ENCODE measurements at regions not wholly inside any gene's neighbourhood (a gene's known extent, or its start where the extent isn't known, plus 50 kb on each side); places are given as distances from the start of the nearest gene placed in this dataset.
A peak's percentile ranks its signal among the peaks of the same experiment; 100 is the strongest.

DNA sequence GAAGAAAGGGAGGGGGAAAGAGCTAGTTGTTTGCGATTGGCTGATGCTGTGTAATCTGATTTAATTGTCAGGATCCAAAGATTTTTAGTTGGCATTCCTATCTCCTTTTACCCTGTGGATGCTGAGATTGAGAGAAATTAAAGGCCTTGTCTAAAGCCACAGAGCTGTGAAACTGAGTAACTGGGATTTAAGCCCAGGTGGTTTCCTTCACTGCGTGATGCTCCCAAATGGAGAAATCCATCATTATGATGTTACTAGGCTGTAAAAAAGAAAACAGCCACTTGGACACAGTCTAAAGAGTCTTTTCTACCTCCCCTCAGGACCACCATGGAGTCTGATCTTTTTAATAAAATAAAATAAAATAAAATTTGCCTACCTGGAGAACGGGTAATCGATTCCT lies 883.0 kb upstream of the NR2F2 start:
- intact Hi-C loops (cut with DNase I): no loop called here
- no peak overlapping the region for H3K4me3 ChIP-seq (ENCODE audit: low read length in 2 of 2)
- WGBS, 2 donors: 94 to 98% methylated on average over 4 of the region's 4 CpGs
- no peaks in the 10 kb centered on the region for H3K9me3 ChIP-seq (ENCODE audit: control insufficient read depth, low read length)
- H3K36me3 ChIP-seq (ENCODE audit: control insufficient read depth in 1 of 2, insufficient read depth in 2 of 2, low read length in 1 of 2): no peaks in the 10 kb centered on the region
- H3K4me1 ChIP-seq (ENCODE audit: control insufficient read depth in 1 of 2, insufficient read depth in 2 of 2, low read length in 2 of 2): peaks cover 0 to 1% of the 10 kb centered on the region in 2 donors
- H3K27me3 ChIP-seq (ENCODE audit: control insufficient read depth in 1 of 2, insufficient read depth in 2 of 2, low read length in 1 of 2): no peaks in the 10 kb centered on the region
- no peak overlapping the region for H3K27ac ChIP-seq (ENCODE audit: low read depth in 1 of 2, low read length in 2 of 2)
- DNase-seq (no peak), ATAC-seq (ENCODE audit: low FRiP score) (no peak)

DNA sequence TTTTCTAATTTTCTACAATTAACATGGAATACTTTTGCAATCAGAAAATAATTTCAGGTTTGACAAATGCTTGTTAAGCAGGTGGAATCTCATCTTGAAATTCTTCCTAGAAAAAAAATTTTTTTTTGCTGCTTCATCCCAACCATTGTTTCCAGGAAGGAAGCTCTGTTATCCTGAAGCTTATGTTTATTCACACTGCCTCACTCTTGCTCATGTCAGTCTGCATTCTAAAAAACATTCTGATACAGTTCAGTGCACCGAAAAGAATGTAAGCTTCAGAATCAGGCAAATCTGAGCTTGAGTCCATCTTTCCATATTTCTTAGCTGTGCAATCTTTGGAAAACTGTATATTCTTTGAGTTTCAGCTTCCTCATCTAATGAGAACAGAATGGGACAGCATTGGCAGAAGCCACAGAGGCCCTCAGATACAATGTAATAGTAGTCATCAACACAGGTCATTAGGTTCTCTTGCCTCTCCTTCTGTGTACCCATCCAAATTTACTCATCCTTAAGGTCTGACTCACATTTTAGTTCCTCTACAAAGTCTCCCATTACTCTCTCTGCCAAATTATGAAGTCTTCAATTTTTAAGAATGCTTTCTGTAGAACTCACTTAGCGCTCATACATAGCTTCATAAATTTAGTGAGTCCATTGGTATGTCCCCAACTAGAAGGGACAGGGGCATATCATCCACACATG lies 881.8 kb upstream of the NR2F2 start:
- H3K4me3 ChIP-seq (ENCODE audit: low read length in 2 of 2): no peak overlapping the region
- H3K27me3 ChIP-seq (ENCODE audit: control insufficient read depth in 1 of 2, insufficient read depth in 2 of 2, low read length in 1 of 2): no peaks in the 10 kb centered on the region
- no peak overlapping the region for H3K27ac ChIP-seq (ENCODE audit: low read depth in 1 of 2, low read length in 2 of 2)
- intact Hi-C loops (cut with DNase I): no loop called here
- no peak for DNase-seq
- WGBS, 2 donors: 89 to 91% methylated on average over 2 of the region's 2 CpGs
- H3K4me1 ChIP-seq (ENCODE audit: control insufficient read depth in 1 of 2, insufficient read depth in 2 of 2, low read length in 2 of 2): peaks cover 0 to 1% of the 10 kb centered on the region in 2 donors
- H3K36me3 ChIP-seq (ENCODE audit: control insufficient read depth in 1 of 2, insufficient read depth in 2 of 2, low read length in 1 of 2): no peaks in the 10 kb centered on the region
- no peak for ATAC-seq (ENCODE audit: low FRiP score)
- H3K9me3 ChIP-seq (ENCODE audit: control insufficient read depth, low read length): no peaks in the 10 kb centered on the region

DNA sequence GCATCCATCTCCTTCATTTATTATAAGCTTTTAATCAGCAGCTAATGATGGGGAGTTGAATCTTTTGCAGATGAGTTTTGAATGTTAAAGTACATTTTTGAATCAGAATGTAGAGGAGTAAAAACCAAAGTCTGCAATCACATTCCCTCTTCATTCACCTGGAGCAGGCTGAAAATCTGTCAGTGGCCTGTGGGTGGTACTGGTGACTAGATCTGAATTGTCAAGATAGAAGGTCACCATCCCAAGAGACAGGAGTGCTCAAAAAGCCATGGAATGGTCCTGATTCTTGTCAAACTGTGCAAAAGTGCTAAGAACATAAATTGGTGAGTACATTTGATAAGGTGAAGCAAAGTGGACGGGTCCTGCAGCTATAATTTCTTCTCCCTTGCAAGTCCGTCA lies 881.3 kb upstream of the NR2F2 start:
- no peak overlapping the region for H3K27ac ChIP-seq (ENCODE audit: low read depth in 1 of 2, low read length in 2 of 2)
- intact Hi-C loops (cut with DNase I): no loop called here
- 94 to 96% methylated on average over 2 of the region's 2 CpGs for WGBS, 2 donors
- DNase-seq (no peak), ATAC-seq (ENCODE audit: low FRiP score) (no peak)
- no peaks in the 10 kb centered on the region for H3K27me3 ChIP-seq (ENCODE audit: control insufficient read depth in 1 of 2, insufficient read depth in 2 of 2, low read length in 1 of 2)
- H3K9me3 ChIP-seq (ENCODE audit: control insufficient read depth, low read length): no peaks in the 10 kb centered on the region
- no peaks in the 10 kb centered on the region for H3K36me3 ChIP-seq (ENCODE audit: control insufficient read depth in 1 of 2, insufficient read depth in 2 of 2, low read length in 1 of 2)
- H3K4me3 ChIP-seq (ENCODE audit: low read length in 2 of 2): no peak overlapping the region
- H3K4me1 ChIP-seq (ENCODE audit: control insufficient read depth in 1 of 2, insufficient read depth in 2 of 2, low read length in 2 of 2): peaks cover 0 to 1% of the 10 kb centered on the region in 2 donors

DNA sequence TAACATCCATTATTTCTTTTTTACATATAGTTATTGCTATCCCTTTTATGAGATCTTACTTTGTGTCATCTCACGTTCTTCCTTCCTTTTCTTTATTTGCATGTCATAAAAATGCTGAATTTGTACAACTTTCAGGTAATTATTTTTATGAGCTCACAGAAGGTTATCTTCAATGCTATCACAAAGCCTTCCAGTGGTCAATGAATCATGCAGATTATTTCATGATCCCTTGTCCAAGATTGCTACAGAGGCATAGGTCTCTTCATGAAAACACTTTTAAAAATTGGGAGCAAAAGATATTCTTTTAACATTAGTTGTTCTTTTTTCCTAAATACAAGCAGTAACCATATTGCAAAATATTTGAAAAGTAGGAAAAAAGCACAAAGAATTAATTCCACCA lies 880.1 kb upstream of the NR2F2 start:
- intact Hi-C loops (cut with DNase I): no loop called here
- Histone ChIP-seq H3K27ac (ENCODE audit: low read depth in 1 of 2, low read length in 2 of 2) (no peak overlapping the region), H3K4me1 (ENCODE audit: control insufficient read depth in 1 of 2, insufficient read depth in 2 of 2, low read length in 2 of 2) (peaks cover 0 to 1% of the 10 kb centered on the region in 2 donors), H3K36me3 (ENCODE audit: control insufficient read depth in 1 of 2, insufficient read depth in 2 of 2, low read length in 1 of 2) (no peaks in the 10 kb centered on the region), H3K4me3 (ENCODE audit: low read length in 2 of 2) (no peak overlapping the region), H3K9me3 (ENCODE audit: control insufficient read depth, low read length) (no peaks in the 10 kb centered on the region), H3K27me3 (ENCODE audit: control insufficient read depth in 1 of 2, insufficient read depth in 2 of 2, low read length in 1 of 2) (no peaks in the 10 kb centered on the region)
- no peak for DNase-seq
- no peak for ATAC-seq (ENCODE audit: low FRiP score)
- WGBS, 2 donors: 90 to 97% methylated on average over 1 of the region's 1 CpG

DNA sequence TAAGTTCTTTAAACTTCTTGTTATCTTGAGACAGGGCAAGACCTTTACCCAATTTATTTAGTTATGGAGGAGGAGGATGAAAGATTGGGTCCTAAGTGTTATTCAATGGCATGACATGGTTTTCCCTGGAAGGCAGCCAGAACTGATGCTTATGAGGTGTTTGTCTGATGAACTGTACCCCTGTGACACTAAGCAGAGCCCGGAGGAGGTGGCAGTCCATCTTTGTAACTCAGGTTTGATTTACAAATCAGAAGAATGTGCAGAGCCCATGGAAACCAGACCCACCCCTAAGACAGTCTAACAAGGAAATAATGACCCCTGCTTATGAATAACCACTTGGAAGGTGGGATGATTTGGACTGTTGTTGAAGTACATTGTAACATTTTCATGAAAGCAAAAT lies 878.6 kb upstream of the NR2F2 start:
- H3K27ac ChIP-seq (ENCODE audit: low read depth in 1 of 2, low read length in 2 of 2): no peak overlapping the region
- no peaks in the 10 kb centered on the region for H3K27me3 ChIP-seq (ENCODE audit: control insufficient read depth in 1 of 2, insufficient read depth in 2 of 2, low read length in 1 of 2)
- no peak overlapping the region for H3K4me3 ChIP-seq (ENCODE audit: low read length in 2 of 2)
- WGBS, 2 donors: 58 to 73% methylated on average over 1 of the region's 1 CpG
- ATAC-seq (ENCODE audit: low FRiP score) (no peak), DNase-seq (no peak)
- intact Hi-C loops (cut with DNase I): no loop called here
- H3K9me3 ChIP-seq (ENCODE audit: control insufficient read depth, low read length): no peaks in the 10 kb centered on the region
- no peaks in the 10 kb centered on the region for H3K36me3 ChIP-seq (ENCODE audit: control insufficient read depth in 1 of 2, insufficient read depth in 2 of 2, low read length in 1 of 2)
- peaks cover 0 to 1% of the 10 kb centered on the region in 2 donors for H3K4me1 ChIP-seq (ENCODE audit: control insufficient read depth in 1 of 2, insufficient read depth in 2 of 2, low read length in 2 of 2)

DNA sequence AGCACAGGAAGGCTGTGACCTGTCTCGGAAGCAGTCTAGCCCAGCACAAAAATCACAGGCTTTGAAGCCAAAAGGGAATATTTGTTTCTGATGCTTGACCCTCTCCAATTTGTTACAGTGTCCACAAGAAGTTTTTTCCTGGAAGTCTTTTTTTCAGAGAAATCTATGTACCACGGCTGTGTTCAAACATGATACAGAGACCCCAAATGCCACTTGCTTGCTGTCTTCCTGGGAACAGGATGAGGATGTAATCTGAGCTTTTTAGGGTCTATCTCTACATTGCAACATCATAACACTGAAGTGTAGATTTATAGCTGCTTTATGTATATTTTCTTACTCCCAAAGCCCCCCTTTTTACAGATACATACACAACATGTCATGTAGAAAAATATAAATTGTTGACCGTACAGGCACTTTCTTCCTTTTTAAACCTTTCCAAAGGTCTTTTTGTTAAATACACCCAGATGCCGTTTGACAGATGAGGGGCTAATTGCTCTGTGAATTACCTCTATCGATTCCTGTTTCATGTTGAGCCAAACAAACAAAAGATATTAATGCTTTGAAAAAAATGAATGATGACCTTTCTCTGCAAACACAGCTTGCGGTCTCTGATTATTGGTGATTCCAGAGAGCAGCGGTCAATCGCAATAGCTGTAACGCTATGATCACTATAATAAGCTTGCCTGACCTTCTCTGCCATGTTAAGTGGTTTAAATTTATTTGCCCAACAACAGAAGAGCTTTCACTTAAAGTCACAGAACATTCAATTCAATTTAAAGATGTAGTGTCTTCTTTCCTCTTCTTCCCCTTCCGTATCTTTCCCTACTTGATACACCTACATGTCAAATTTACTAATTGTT lies 875.9 kb upstream of the NR2F2 start:
- Histone ChIP-seq H3K9me3 (ENCODE audit: control insufficient read depth, low read length) (no peaks in the 10 kb centered on the region), H3K4me3 (ENCODE audit: low read length in 2 of 2) (no peak overlapping the region), H3K36me3 (ENCODE audit: control insufficient read depth in 1 of 2, insufficient read depth in 2 of 2, low read length in 1 of 2) (no peaks in the 10 kb centered on the region), H3K4me1 (ENCODE audit: control insufficient read depth in 1 of 2, insufficient read depth in 2 of 2, low read length in 2 of 2) (peaks cover 1 to 3% of the 10 kb centered on the region in 2 donors), H3K27ac (ENCODE audit: low read depth in 1 of 2, low read length in 2 of 2) (no peak overlapping the region), H3K27me3 (ENCODE audit: control insufficient read depth in 1 of 2, insufficient read depth in 2 of 2, low read length in 1 of 2) (no peaks in the 10 kb centered on the region)
- WGBS, 2 donors: 85 to 86% methylated on average over 10 of the region's 10 CpGs
- no peak for ATAC-seq (ENCODE audit: low FRiP score)
- intact Hi-C loops (cut with DNase I): no loop called here
- DNase-seq: no peak

DNA sequence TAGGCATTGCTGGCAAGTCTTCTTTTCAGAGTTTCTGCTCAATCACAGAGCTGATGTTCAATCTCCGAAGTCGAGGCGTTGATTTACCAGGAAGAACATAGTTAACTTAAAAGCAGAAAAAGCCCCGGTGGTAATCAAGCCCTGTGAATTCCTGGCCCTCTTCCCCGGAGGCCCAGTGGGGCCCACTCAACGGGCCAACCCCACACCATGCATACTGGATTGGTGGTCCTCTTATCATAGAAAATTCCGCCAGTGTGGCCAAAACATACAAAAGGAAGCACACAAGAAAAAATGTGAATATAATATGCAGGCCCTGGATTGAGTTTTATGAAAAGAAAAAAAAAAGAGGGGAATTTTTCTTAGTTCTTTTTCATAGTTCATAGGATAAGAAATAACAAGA lies 873.0 kb upstream of the NR2F2 start:
- intact Hi-C loops (cut with DNase I): no loop called here
- H3K9me3 ChIP-seq (ENCODE audit: control insufficient read depth, low read length): no peaks in the 10 kb centered on the region
- no peak overlapping the region for H3K4me3 ChIP-seq (ENCODE audit: low read length in 2 of 2)
- no peak for ATAC-seq (ENCODE audit: low FRiP score)
- DNase-seq: peak in 1 of 2 donors; percentile 57
- 12 to 13% methylated on average over 7 of the region's 7 CpGs for WGBS, 2 donors
- peak overlapping the region in 1 of 2 donors; percentile 57 for H3K27ac ChIP-seq (ENCODE audit: low read depth in 1 of 2, low read length in 2 of 2)
- H3K4me1 ChIP-seq (ENCODE audit: control insufficient read depth in 1 of 2, insufficient read depth in 2 of 2, low read length in 2 of 2): peaks cover 0 to 3% of the 10 kb centered on the region in 2 donors
- no peaks in the 10 kb centered on the region for H3K27me3 ChIP-seq (ENCODE audit: control insufficient read depth in 1 of 2, insufficient read depth in 2 of 2, low read length in 1 of 2)
- no peaks in the 10 kb centered on the region for H3K36me3 ChIP-seq (ENCODE audit: control insufficient read depth in 1 of 2, insufficient read depth in 2 of 2, low read length in 1 of 2)

DNA sequence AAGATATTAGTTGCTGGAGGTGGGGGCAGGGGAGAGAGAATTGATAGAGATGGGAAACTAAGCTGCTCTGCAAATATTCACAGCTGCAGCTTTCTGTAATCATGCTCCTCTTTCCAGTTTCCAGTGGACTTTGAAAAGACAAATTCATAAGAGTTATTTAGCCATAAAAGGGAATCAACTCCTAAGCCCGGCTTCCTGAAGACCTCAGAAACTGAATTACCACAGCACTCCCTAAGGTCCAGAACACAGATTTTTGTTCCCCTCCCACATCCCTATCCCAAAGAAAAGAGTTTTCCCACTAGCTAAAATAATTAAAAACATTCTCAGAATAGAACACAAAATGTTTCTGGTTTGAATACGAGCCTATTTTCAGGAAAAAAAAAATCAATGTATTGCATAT lies 871.8 kb upstream of the NR2F2 start:
- no peak for DNase-seq
- intact Hi-C loops (cut with DNase I): no loop called here
- no peaks in the 10 kb centered on the region for H3K9me3 ChIP-seq (ENCODE audit: control insufficient read depth, low read length)
- ATAC-seq (ENCODE audit: low FRiP score): no peak
- H3K4me3 ChIP-seq (ENCODE audit: low read length in 2 of 2): no peak overlapping the region
- peaks cover 0 to 3% of the 10 kb centered on the region in 2 donors for H3K4me1 ChIP-seq (ENCODE audit: control insufficient read depth in 1 of 2, insufficient read depth in 2 of 2, low read length in 2 of 2)
- H3K36me3 ChIP-seq (ENCODE audit: control insufficient read depth in 1 of 2, insufficient read depth in 2 of 2, low read length in 1 of 2): no peaks in the 10 kb centered on the region
- no peaks in the 10 kb centered on the region for H3K27me3 ChIP-seq (ENCODE audit: control insufficient read depth in 1 of 2, insufficient read depth in 2 of 2, low read length in 1 of 2)
- 68 to 74% methylated on average over 2 of the region's 2 CpGs for WGBS, 2 donors
- H3K27ac ChIP-seq (ENCODE audit: low read depth in 1 of 2, low read length in 2 of 2): no peak overlapping the region

DNA sequence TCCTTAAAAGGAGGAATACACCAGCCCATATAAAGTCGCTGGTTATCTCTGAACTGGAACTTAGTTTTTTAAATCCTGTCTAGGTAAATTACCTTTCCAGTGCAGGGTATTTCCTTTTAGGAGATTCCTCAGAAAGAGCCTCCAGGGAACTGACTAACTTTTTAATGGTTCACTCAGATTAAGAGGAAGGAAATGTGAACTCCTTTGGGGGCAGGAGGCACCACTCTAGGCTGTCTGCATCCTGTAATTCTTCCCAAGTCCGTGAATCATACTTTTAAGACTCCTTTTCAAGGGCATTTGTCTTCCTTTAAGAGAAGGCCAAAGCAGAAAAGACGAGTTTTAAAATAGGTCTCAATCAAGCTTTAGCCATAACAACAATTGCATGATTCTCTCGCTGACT lies 871.2 kb upstream of the NR2F2 start:
- DNase-seq (no peak), ATAC-seq (ENCODE audit: low FRiP score) (no peak)
- no peaks in the 10 kb centered on the region for H3K27me3 ChIP-seq (ENCODE audit: control insufficient read depth in 1 of 2, insufficient read depth in 2 of 2, low read length in 1 of 2)
- 86% methylated on average over 4 of the region's 4 CpGs for WGBS, 2 donors
- H3K4me1 ChIP-seq (ENCODE audit: control insufficient read depth in 1 of 2, insufficient read depth in 2 of 2, low read length in 2 of 2): peaks cover 0 to 3% of the 10 kb centered on the region in 2 donors
- intact Hi-C loops (cut with DNase I): no loop called here
- H3K27ac ChIP-seq (ENCODE audit: low read depth in 1 of 2, low read length in 2 of 2): no peak overlapping the region
- H3K9me3 ChIP-seq (ENCODE audit: control insufficient read depth, low read length): no peaks in the 10 kb centered on the region
- H3K4me3 ChIP-seq (ENCODE audit: low read length in 2 of 2): no peak overlapping the region
- H3K36me3 ChIP-seq (ENCODE audit: control insufficient read depth in 1 of 2, insufficient read depth in 2 of 2, low read length in 1 of 2): no peaks in the 10 kb centered on the region

Measured in aorta (tissue), 5 donors.